HG02973 (cell line): ENCODE measurements at regions not wholly inside any gene's neighbourhood (a gene's known extent, or its start where the extent isn't known, plus 50 kb on each side); places are given as distances from the start of the nearest gene placed in this dataset.

Experiments used
- ATAC-seq: cut with Tn5 transposase; IDR thresholded peaks from one replicate; pipeline ENCODE4 v1.9.1; 2021; ENCODE audit warnings: moderate library complexity; ENCODE audit not compliant: unreplicated experiment

DNA sequence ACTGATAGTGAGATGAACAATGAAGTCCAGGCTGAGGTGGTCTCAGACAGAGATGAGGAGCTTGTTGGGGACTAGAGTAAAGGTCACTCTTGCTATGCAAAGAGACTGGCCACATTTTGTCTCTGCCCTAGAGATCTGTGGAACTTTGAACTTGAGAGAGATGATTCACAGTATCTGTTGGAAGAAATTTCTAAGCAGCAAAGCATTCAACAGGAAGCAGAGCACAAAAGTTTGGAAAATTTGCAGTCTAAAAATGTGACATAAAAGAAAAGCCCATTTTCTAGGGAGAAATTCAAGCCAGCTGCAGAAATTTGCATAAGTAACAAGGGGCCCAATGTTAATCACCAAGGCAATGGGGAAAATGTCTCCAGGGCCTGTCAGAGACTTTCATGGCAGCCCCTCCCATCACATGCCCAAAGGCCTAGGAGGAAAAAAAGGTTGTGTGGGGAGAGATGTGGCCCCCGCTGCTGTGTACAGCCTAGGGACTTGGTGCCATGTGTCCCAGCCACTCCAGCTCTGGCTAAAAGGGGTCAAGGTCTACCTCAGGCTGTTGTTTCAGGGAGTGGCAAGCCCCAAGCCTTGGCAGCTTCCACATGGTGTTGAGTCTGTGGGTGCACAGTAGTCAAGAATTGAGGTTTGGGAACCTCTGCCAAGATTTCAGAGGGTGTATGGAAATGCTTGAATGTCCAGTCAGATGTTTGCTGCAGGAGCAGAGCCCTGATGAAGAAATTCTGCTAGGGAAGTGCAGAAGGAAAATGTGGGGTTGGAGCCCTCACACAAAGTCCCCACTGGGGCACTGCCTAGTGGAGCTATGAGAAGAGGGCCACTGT lies 262.8 kb downstream of the DKK2 start:
- no peak for ATAC-seq

- no peak for ATAC-seq
These were observed 268.1 kb downstream of the DKK2 start for GRCh38 chr4:106767991-106768390.

DNA sequence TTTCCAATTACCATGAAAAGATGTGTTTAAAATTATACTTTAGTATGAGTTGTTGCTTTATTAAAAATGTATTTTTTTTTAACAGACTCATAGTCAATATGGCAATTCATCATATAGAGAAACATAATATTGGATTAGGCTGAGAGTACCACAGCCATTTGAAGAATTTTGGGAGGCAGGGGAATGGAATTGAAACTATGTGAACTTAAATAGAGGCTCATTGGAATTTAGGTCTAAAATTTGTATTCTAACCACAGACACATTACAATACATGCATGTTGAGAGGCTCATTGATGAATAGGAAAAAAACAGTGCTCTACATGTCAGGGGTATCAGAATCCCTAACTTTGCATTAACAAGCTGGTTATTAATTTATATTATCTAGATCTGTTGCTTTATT lies 269.6 kb downstream of the DKK2 start:
- no peak for ATAC-seq

- no peak for ATAC-seq
These were observed 271.3 kb downstream of the DKK2 start for GRCh38 chr4:106764774-106765173.

DNA sequence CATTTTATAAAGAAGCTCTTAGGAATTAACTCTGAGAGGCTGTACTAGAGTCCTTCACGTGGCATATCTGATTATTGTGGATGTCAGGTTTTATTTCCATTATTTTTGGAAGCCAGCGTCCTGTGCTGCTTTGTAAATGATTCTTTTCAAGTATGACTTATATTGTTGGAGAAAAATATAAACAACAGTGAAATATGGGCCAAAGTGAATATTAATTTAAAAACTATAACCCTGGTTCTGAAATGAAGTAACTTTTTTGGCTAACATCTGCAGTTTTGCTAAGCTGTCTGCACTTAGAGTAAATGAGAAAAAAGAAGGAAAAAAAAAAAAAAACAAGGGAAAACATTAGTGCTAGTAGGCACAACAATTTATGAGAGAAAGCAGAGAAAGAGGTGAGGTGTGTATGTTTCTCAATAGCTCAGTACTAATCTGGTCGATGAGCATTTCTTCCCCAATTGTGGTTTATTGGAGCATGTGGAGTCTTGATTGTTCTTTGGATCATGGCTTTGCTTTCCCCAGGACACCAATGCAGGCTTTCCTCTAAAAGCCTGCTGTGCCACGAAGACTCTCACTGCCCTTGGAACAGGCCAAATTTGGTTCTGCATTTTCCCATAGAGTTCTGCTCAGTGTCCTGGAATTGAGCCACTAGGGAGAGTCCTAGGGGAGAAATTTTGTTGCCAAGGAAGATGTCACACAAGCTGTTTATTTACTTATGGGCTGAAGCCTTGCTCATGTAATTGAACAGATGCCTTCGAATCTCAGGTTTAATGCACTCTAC lies 273.3 kb downstream of the DKK2 start:
- ATAC-seq = no peak

- no peak for ATAC-seq
These were observed 282.7 kb downstream of the DKK2 start for GRCh38 chr4:106753426-106753825.

DNA sequence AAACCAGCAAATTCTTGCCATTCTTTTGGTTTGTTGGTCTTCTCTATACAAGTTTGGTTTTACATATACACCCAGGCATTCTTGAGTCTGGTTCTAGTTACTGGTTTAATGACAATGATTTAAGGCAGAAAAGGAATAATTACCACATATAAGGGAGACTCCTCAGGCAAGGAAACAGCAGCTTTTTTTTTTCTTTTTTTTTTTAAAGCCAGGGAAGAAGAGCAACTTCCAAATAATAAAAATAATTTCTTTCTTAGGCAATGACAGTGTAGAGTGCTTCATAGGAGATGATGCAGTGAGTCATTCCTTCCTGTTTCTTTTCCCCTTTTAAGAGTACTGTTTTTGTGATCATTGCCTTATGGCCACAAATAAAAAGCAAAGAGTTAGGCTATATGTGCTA lies 289.7 kb downstream of the DKK2 start:
- no peak for ATAC-seq

- no peak for ATAC-seq
These were observed 298.0 kb downstream of the DKK2 start for GRCh38 chr4:106738121-106738520.

DNA sequence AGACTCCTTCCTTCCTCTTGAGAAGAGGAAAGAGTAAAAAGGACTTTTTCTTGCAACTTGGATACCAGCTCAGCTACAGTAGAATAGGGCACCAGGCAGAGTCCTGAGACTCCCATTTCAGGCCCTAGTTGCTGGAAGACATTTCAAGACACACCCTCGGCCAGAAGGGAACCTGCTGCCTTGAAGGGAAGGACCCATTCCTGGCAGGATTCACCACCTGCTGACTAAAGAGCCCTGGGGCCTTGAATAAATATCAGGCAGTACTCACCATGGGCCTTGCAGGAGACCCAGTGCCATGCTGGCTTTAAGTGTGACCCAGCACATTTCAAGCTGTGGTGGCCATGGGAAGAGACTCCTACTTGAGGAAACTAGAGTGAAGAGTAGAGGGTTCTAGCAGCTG lies 317.6 kb downstream of the DKK2 start:
- ATAC-seq = no peak

- ATAC-seq = no peak
These were observed 319.0 kb downstream of the DKK2 start for GRCh38 chr4:106717091-106717490.

DNA sequence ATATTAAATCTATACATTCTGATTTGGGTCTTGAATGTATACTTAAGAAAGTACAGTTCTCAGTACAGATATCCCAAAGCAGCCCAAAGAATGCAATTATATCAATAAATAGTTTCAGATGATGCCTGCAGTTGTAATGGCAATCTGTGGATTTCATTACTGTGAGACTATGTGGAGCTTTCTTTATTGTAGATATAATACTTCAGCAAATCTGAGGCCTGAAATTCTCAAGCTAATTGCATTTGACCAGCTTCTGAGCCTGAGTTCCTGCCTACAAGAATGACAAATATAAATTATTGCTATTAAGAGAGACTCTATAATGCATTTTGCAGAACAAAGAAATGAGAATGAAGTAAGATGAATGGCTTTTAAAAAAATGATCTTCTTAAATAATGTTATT lies 320.3 kb downstream of the DKK2 start:
- no peak for ATAC-seq

DNA sequence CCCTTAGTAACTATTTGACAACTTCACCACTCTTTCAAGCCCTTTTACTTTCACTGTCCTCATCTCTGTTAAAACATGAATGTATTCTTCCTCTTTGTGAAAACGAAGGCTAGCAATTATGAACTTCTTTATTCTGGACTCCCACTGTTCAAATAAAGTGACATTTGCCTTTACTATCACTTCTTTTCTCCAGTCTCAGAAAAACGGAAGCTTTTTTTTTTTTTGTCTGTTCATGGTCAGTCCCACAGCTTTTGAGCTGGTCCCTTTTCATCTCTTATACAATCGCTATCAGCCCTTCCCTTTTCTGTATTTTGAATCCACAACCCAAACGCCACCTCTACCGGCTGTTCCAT lies 327.7 kb downstream of the DKK2 start:
- ATAC-seq = no peak

GRCh38 chr4:106707776-106708463 lies 328.2 kb downstream of the DKK2 start:
- ATAC-seq = peak; percentile 91

DNA sequence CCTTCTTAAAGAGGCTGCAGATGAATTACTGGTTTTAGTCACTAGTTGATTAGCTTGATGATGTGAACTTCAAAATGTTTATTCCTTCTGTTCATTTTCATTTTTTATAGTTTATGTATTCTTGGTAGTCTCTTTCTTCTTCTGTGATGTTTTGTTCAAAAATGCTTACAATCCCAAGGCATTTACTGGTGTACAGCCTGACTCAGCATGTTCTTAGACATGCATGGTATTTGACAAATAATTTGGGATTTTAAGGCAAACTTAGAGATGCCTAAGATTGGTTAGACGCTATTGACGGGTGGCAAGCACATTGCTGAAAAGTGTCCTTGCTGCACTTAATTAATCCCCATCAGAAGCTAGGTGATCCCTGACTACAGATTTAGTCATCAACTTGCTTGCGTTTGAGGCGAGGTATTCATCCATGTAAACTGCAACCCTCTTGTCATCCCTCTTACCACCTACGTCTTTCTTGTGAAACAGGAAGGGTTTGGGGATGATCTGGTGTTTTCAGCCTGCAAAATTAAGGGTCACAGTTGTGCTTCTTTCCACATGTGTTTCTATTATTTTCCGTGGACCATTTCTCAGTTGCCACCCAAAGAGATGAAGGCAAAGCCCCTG lies 331.8 kb downstream of the DKK2 start:
- no peak for ATAC-seq

GRCh38 chr4:106700321-106700720 lies 331.7 kb upstream of the GIMD1 start:
- ATAC-seq = no peak

DNA sequence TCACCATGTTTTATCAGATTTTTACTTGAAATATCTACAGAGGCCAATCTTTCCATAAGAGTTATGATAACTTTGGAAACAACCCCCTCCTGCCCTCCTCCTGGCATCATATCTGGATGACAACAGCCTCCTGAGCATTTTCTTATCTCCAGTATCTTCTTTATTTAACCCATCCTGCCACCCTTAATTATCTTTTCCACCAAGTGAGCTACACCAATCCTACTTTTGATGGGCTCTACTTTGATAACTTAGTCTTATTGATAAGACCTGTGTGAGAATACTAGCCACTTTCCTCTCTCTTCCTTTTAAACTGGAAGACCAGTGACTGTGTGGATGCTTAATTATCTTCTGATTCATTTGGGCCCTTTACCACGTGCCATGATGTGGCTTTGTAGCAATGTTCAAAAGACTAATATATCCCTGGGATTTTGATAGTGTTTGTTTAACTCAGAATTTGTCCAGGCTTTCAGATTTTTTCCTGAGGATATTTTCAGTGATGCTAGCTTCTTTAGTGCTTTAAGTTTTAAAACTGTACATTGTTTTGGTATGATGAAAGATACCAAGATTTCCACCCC lies 330.1 kb upstream of the GIMD1 start:
- no peak for ATAC-seq

- ATAC-seq = no peak
These were observed 327.1 kb upstream of the GIMD1 start for GRCh38 chr4:106695501-106696262.

DNA sequence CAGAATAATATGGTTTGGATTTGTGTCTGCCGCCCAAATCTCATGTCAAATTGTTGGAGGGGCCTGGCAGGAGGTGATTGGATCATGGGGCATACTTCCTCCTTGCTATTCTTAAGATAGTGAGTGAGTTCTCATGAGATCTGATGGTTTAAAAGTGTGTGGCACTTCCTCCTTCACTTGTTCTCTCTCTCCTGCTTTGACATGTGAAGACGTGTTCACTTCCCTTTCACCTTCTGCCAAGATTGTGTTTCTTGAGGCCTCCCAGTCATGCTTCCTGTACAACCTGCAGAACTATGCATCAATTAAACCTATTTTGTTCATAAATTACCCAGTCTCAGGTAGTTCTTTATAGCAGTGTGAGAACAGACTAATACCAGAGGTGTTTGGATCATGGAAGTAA lies 325.7 kb upstream of the GIMD1 start:
- no peak for ATAC-seq

GRCh38 chr4:106691749-106692148 lies 323.2 kb upstream of the GIMD1 start:
- ATAC-seq = no peak

DNA sequence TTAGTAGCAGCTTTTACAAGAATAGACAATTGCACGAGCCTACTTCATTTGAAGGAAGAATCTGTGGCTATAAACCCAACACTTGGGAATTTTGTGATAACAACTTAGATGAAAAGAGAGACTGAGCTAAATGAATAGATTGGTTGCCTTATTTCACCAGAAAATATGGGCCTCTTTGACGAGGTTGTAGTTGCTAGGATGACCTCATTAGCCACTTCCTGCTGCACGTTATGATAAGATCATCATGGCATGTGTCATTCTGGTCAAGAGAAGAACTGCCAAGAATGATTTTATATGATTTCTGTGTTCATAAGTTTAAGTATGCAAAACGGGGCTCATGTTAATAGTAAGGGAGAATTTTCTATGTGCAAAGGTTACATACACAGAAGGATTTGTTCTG lies 321.9 kb upstream of the GIMD1 start:
- no peak for ATAC-seq
